HTR-8/SVneo (cell line): ENCODE measurements at regions not wholly inside any gene's neighbourhood (a gene's known extent, or its start where the extent isn't known, plus 50 kb on each side); places are given as distances from the start of the nearest gene placed in this dataset.
"Not testable (repeated sequence)": the region's sequence is repeated elsewhere in the genome, so short reads cannot be mapped to it uniquely, and the experiment has no call there.

ENCODE experiments used
- DNase-seq: peaks from one replicate; pipeline ENCODE4 v3.0.0; 2011; ENCODE audit warnings: low spot score, mixed read lengths; ENCODE audit not compliant: insufficient read length
- FAIRE-seq: peaks from 2 replicates; lab custom pipeline; 2011; peaks lifted over from hg19 to GRCh38; lab: Jason Lieb, UNC

GRCh38 chr6:150495126-150495525 is 104.6 kb upstream of the PLEKHG1 start:
- no peak for FAIRE-seq
- no peak for DNase-seq

- FAIRE-seq (no peak), DNase-seq (no peak)
Observed at GRCh38 chr6:150496629-150497028, 103.1 kb upstream of the PLEKHG1 start.

GRCh38 chr6:150499882-150500312 is 99.8 kb upstream of the PLEKHG1 start:
- DNase-seq: no peak
- FAIRE-seq: no peak

GRCh38 chr6:150500568-150500967 is 99.1 kb upstream of the PLEKHG1 start:
- FAIRE-seq, DNase-seq: not testable (repeated sequence)

GRCh38 chr6:150503041-150503440 is 96.6 kb upstream of the PLEKHG1 start:
- no peak for FAIRE-seq

GRCh38 chr6:150503586-150504339 is 95.9 kb upstream of the PLEKHG1 start:
- FAIRE-seq (no peak), DNase-seq (no peak)

More at GRCh38 chr6:150503041-150503440, 96.6 kb upstream of the PLEKHG1 start:
- no peak for DNase-seq

GRCh38 chr6:150507361-150507760 is 92.3 kb upstream of the PLEKHG1 start:
- FAIRE-seq, DNase-seq: not testable (repeated sequence)

GRCh38 chr6:150510576-150510975 is 89.1 kb upstream of the PLEKHG1 start:
- FAIRE-seq: no peak

GRCh38 chr6:150511313-150511712 is 88.4 kb upstream of the PLEKHG1 start:
- DNase-seq: no peak

More at GRCh38 chr6:150510576-150510975, 89.1 kb upstream of the PLEKHG1 start:
- no peak for DNase-seq

GRCh38 chr6:150514806-150515380 is 84.8 kb upstream of the PLEKHG1 start:
- FAIRE-seq (no peak), DNase-seq (no peak)

More at GRCh38 chr6:150511313-150511712, 88.4 kb upstream of the PLEKHG1 start:
- FAIRE-seq: no peak

GRCh38 chr6:150516199-150516598 is 83.5 kb upstream of the PLEKHG1 start:
- DNase-seq (no peak), FAIRE-seq (no peak)

GRCh38 chr6:150517175-150517574 is 82.5 kb upstream of the PLEKHG1 start:
- no peak for FAIRE-seq
- no peak for DNase-seq

GRCh38 chr6:150521482-150521881 is 78.2 kb upstream of the PLEKHG1 start:
- DNase-seq (no peak), FAIRE-seq (no peak)

GRCh38 chr6:150523216-150523615 is 76.5 kb upstream of the PLEKHG1 start:
- FAIRE-seq, DNase-seq: not testable (repeated sequence)

GRCh38 chr6:150525300-150525699 is 74.4 kb upstream of the PLEKHG1 start:
- DNase-seq (no peak), FAIRE-seq (no peak)

- FAIRE-seq (no peak), DNase-seq (no peak)
Observed at GRCh38 chr6:150527100-150527499, 72.6 kb upstream of the PLEKHG1 start.

GRCh38 chr6:150528648-150529285 is 70.9 kb upstream of the PLEKHG1 start:
- no peak for FAIRE-seq
- peak; percentile 5 for DNase-seq

GRCh38 chr6:150529646-150530045 is 70.0 kb upstream of the PLEKHG1 start:
- DNase-seq (no peak), FAIRE-seq (no peak)

- DNase-seq (no peak), FAIRE-seq (no peak)
Observed at GRCh38 chr6:150531957-150532356, 67.7 kb upstream of the PLEKHG1 start.

GRCh38 chr6:150534553-150534952 is 65.1 kb upstream of the PLEKHG1 start:
- DNase-seq (no peak), FAIRE-seq (no peak)

GRCh38 chr6:150535151-150535804 is 64.4 kb upstream of the PLEKHG1 start:
- DNase-seq (no peak), FAIRE-seq (no peak)
